ENCODE measurements at regions not wholly inside any gene's neighbourhood (a gene's known extent, or its start where the extent isn't known, plus 50 kb on each side); places are given as distances from the start of the nearest gene placed in this dataset.

DNA sequence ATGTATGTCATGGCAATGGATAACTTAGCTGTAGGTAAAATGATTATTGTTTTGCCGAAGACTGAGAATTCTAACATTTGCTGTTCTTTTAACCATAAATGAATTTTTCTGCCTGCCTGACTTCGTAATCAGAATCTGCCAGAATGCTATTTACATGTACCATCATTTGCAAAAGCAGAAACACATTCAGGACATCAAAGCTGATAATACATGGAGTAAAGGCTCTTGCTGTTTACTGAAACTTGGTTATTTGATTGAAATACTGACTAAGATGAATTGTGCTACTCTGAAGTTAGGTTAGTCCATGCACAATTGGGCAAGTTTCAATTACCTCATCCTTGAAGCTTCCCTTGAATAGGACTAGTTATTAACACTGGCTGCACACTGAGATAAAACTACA is 293.8 kb downstream of the PLA2G4A start:
- in situ Hi-C loops (cut with MboI; ENCODE audit: low sequenced_read_pairs, unreplicated experiment), result no loop called here
- TF ChIP-seq, protein P1, sequence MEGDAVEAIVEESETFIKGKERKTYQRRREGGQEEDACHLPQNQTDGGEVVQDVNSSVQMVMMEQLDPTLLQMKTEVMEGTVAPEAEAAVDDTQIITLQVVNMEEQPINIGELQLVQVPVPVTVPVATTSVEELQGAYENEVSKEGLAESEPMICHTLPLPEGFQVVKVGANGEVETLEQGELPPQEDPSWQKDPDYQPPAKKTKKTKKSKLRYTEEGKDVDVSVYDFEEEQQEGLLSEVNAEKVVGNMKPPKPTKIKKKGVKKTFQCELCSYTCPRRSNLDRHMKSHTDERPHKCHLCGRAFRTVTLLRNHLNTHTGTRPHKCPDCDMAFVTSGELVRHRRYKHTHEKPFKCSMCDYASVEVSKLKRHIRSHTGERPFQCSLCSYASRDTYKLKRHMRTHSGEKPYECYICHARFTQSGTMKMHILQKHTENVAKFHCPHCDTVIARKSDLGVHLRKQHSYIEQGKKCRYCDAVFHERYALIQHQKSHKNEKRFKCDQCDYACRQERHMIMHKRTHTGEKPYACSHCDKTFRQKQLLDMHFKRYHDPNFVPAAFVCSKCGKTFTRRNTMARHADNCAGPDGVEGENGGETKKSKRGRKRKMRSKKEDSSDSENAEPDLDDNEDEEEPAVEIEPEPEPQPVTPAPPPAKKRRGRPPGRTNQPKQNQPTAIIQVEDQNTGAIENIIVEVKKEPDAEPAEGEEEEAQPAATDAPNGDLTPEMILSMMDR (IDR thresholded peaks at IDR 0.05; ENCODE audit: borderline replicate concordance, control extremely low read depth, extremely low read depth, insufficient read depth, missing control alignments), result no peak
- no peak for DNase-seq (ENCODE audit: low spot score)

DNA sequence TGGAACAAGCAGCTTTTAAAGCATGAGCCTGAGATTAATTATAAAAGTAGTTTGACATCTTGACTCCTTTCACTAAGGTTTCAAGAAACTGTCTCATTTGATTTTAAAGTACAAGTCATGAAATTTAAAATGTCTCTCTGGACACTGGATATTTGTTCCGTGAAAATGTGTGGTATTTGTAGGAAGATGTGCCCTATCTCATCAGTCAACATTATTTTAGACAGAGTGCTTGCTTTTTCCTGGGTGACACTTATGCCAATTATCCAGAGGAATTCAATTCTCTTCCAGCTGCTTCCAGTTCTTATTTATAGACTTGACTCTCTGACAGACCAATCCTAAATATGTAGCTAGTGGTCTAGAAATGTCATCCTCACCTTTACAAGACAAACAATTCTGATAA is 300.4 kb downstream of the PLA2G4A start:
- TF ChIP-seq, protein P1 (IDR thresholded peaks at IDR 0.05; ENCODE audit: borderline replicate concordance, control extremely low read depth, extremely low read depth, insufficient read depth, missing control alignments), result peak; percentile 1

DNA sequence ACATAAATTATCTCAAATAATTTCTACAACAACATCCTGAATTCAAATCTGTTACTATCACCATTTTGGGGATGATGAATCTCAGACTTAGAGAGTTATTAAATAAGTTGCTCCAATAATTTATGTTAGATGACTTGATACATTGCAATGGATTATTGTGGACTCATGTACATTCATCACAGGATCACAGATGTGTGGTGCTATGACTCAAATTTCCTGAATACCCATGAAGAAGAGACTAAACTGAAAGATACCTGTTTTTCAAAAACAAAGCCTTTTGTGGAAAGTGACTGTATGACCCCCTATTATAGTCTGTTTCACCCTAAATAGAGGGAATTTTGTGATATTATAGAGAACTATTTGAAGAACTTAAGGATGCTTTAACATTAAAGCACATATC is 315.0 kb downstream of the PLA2G4A start:
- in situ Hi-C loops (cut with MboI; ENCODE audit: low sequenced_read_pairs, unreplicated experiment), result no loop called here
- TF ChIP-seq, protein P1 (IDR thresholded peaks at IDR 0.05; ENCODE audit: borderline replicate concordance, control extremely low read depth, extremely low read depth, insufficient read depth, missing control alignments), result no peak
- no peak for DNase-seq (ENCODE audit: low spot score)

More for the DNA sequence above, 300.4 kb downstream of the PLA2G4A start:
- no peak for DNase-seq (ENCODE audit: low spot score)
- in situ Hi-C loops (cut with MboI; ENCODE audit: low sequenced_read_pairs, unreplicated experiment), result no loop called here

DNA sequence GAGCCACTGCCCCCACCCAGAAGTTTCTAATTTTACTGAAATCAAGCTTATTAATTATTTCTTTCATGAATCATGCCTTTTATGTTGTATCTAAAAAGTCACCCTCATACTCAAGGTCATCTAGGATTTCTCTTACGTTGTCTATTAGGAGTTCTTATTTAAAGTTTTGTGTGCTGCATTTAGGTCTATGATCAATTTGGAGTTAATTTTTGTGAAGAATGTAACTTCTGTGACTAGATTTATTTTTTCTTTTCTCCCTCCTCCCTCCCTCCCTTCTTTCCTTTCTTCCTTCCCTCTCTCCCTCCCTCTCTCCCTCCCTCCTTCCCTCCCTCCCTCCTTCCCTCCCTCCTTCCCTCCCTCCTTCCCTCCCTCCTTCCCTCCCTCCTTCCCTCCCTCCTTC is 317.6 kb downstream of the PLA2G4A start:
- TF ChIP-seq, protein P1 (IDR thresholded peaks at IDR 0.05; ENCODE audit: borderline replicate concordance, control extremely low read depth, extremely low read depth, insufficient read depth, missing control alignments), result no peak
- no peak for DNase-seq (ENCODE audit: low spot score)
- in situ Hi-C loops (cut with MboI; ENCODE audit: low sequenced_read_pairs, unreplicated experiment), result no loop called here

DNA sequence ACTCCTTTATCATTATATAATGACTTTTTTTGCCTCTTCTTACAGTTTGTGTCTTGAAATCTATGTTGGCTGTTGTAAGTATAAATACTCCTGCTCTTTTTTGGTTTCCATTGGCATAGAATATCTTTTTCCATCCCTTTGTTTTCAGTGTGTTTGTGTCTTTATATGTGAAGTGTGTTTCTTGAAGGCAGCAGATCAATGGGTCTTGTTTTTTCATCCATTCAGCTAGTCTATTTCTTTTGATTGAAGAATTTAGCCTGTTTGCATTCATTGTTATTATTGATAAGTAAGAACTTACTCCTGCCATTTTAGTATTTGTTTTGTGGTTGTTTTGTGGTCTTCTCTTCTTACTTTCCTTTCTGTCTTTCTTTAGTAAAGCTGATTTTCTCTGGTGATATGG is 322.8 kb downstream of the PLA2G4A start:
- TF ChIP-seq, protein P1 (IDR thresholded peaks at IDR 0.05; ENCODE audit: borderline replicate concordance, control extremely low read depth, extremely low read depth, insufficient read depth, missing control alignments), result no peak
- in situ Hi-C loops (cut with MboI; ENCODE audit: low sequenced_read_pairs, unreplicated experiment), result no loop called here
- no peak for DNase-seq (ENCODE audit: low spot score)

DNA sequence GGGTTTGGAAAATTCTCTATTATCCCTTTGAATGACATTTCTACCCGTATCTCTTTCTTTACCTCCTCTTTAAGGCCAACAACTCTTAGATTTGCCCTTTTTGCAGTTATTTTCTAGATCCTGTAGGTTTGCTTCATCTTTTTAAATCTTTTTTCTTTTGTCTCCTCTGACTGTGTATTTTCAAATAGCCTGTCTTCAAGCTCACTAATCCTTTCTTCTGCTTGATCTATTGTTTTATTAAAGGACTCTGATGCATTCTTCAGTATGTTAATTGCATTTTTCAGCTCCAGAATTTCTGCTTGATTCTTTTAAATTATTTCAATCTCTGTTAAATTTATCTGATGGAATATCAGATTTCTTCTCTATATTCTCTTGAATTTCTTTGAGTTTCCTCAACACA is 324.3 kb downstream of the PLA2G4A start:
- TF ChIP-seq, protein P1 (IDR thresholded peaks at IDR 0.05; ENCODE audit: borderline replicate concordance, control extremely low read depth, extremely low read depth, insufficient read depth, missing control alignments), result no peak
- in situ Hi-C loops (cut with MboI; ENCODE audit: low sequenced_read_pairs, unreplicated experiment), result no loop called here

DNA sequence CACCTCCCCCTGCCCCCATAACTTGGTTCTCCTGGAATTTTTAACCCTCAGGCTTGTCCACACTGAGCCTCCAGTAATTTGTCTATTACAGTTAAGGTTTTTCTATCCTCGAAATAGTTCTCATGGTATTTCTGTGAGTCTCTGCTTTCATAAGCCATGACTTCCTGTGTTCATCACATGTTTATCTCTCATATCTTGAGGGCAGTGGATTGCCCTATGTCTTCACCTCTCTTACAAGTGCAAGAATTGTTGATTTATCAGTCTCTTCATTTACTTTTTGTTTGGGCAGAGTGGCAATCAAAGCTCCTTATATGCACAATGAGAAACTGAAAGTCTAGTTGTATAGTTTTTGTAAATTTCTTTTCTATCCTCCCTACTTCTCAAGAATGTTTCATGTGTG is 328.4 kb downstream of the PLA2G4A start:
- in situ Hi-C loops (cut with MboI; ENCODE audit: low sequenced_read_pairs, unreplicated experiment), result no loop called here
- DNase-seq (ENCODE audit: low spot score), result no peak
- TF ChIP-seq, protein P1 (IDR thresholded peaks at IDR 0.05; ENCODE audit: borderline replicate concordance, control extremely low read depth, extremely low read depth, insufficient read depth, missing control alignments), result no peak

More for the DNA sequence above, 324.3 kb downstream of the PLA2G4A start:
- no peak for DNase-seq (ENCODE audit: low spot score)

Data from GM13976 (cell line).